ENCODE measurements at regions not wholly inside any gene's neighbourhood (a gene's known extent, or its start where the extent isn't known, plus 50 kb on each side); places are given as distances from the start of the nearest gene placed in this dataset.

- no peak for ATAC-seq
Measured at GRCh38 chr4:124017185-124017785, 620.7 kb downstream of the SPRY1 start.

GRCh38 chr4:124018383-124019317 lies 622.1 kb downstream of the SPRY1 start:
- peak in 1 of 2 donors; percentile 27 for ATAC-seq

- ATAC-seq, result no peak
Measured at GRCh38 chr4:124019749-124020549, 623.4 kb downstream of the SPRY1 start.

- no peak for ATAC-seq
Measured at GRCh38 chr4:124025000-124025399, 628.4 kb downstream of the SPRY1 start.

GRCh38 chr4:124025428-124025827 lies 628.8 kb downstream of the SPRY1 start:
- ATAC-seq, result no peak

- ATAC-seq, result no peak
Measured at GRCh38 chr4:124028182-124028581, 631.6 kb downstream of the SPRY1 start.

GRCh38 chr4:124030147-124030546 lies 633.6 kb downstream of the SPRY1 start:
- no peak for ATAC-seq

- no peak for ATAC-seq
Measured at GRCh38 chr4:124032035-124032434, 635.4 kb downstream of the SPRY1 start.

GRCh38 chr4:124035364-124036041 lies 638.9 kb downstream of the SPRY1 start:
- ATAC-seq, result no peak

- no peak for ATAC-seq
Measured at GRCh38 chr4:124037236-124037635, 640.6 kb downstream of the SPRY1 start.

- no peak for ATAC-seq
Measured at GRCh38 chr4:124044330-124044729, 647.7 kb downstream of the SPRY1 start.

GRCh38 chr4:124044867-124045266 lies 648.3 kb downstream of the SPRY1 start:
- no peak for ATAC-seq

GRCh38 chr4:124046190-124046589 lies 649.6 kb downstream of the SPRY1 start:
- ATAC-seq, result no peak

- ATAC-seq, result no peak
Measured at GRCh38 chr4:124053872-124054538, 657.4 kb downstream of the SPRY1 start.

- ATAC-seq, result no peak
Measured at GRCh38 chr4:124055336-124055735, 657.2 kb downstream of the ANKRD50 start.

- no peak for ATAC-seq
Measured at GRCh38 chr4:124055896-124056295, 656.6 kb downstream of the ANKRD50 start.

- no peak for ATAC-seq
Measured at GRCh38 chr4:124060261-124060918, 652.1 kb downstream of the ANKRD50 start.

GRCh38 chr4:124061413-124061812 lies 651.1 kb downstream of the ANKRD50 start:
- no peak for ATAC-seq

- no peak for ATAC-seq
Measured at GRCh38 chr4:124065422-124065821, 647.1 kb downstream of the ANKRD50 start.

GRCh38 chr4:124065936-124066335 lies 646.6 kb downstream of the ANKRD50 start:
- no peak for ATAC-seq

- no peak for ATAC-seq
Measured at GRCh38 chr4:124066595-124066994, 645.9 kb downstream of the ANKRD50 start.

GRCh38 chr4:124067046-124067445 lies 645.5 kb downstream of the ANKRD50 start:
- ATAC-seq, result no peak

Measured in activated CD4-positive, CD25-positive, alpha-beta regulatory T cell treated with anti-CD3 and anti-CD28 coated beads, Interleukin-2, amount 50 U/mL, for 24 hours (primary cell).